ENCODE measurements at regions not wholly inside any gene's neighbourhood (a gene's known extent, or its start where the extent isn't known, plus 50 kb on each side); places are given as distances from the start of the nearest gene placed in this dataset.

- TF ChIP-seq CTCF (IDR thresholded peaks at IDR 0.05) = no peak
- TF ChIP-seq TCF7L2 (IDR thresholded peaks at IDR 0.05; ENCODE audit: low read depth, low read length) = no peak
- no peak for TF ChIP-seq REST (IDR thresholded peaks at IDR 0.05; ENCODE audit: insufficient read depth in 1 of 2, low read depth in 2 of 2, low read length in 1 of 2)
- TF ChIP-seq SIN3A (IDR thresholded peaks at IDR 0.05; ENCODE audit: borderline replicate concordance, insufficient read depth, low read depth, low read length) = no peak
Observed at GRCh38 chrX:46165411-46165810, 379.8 kb downstream of the ZNF674 start.

Measured in Panc1 (cell line).